Heart right ventricle (tissue), 16 donors: ENCODE measurements at regions not wholly inside any gene's neighbourhood (a gene's known extent, or its start where the extent isn't known, plus 50 kb on each side); places are given as distances from the start of the nearest gene placed in this dataset.

Experiments used
- ATAC-seq, 8 donors: fragments of 200-7000 bp; cut with Tn5 transposase; one replicate each; pipeline ENCODE4 v1.9.1; 2020; ENCODE audit warnings: mild to moderate bottlenecking in 8 of 8, moderate library complexity in 8 of 8, moderate number of reproducible peaks in 1 of 8
- DNase-seq, 2 donors: peaks; one replicate each; pipeline ENCODE4 v3.0.0-alpha.2; 2020
- H3K27ac ChIP-seq, 10 donors: fragments of 200-600 bp; sonication (generic) in 2 of 10; one replicate each; pipeline versions ENCODE4 v1.5.0 to v1.8.0; 2020 to 2022; ENCODE audit warnings: mild to moderate bottlenecking in 3 of 10
- H3K27me3 ChIP-seq, 7 donors: fragments of 200-600 bp; one replicate each; pipeline ENCODE4 v1.8.0; 2021 to 2022; ENCODE audit warnings: mild to moderate bottlenecking in 2 of 7
- H3K36me3 ChIP-seq, 9 donors: fragments of 200-600 bp; sonication (generic) in 1 of 9; one replicate each; pipeline versions ENCODE4 v1.5.0 to v1.8.0; 2020 to 2022; ENCODE audit warnings: mild to moderate bottlenecking in 2 of 9
- H3K4me1 ChIP-seq, 9 donors: fragments of 200-600 bp; sonication (generic) in 1 of 9; one replicate each; pipeline versions ENCODE4 v1.5.0 to v1.8.0; 2020 to 2022; ENCODE audit warnings: mild to moderate bottlenecking in 4 of 9
- H3K4me3 ChIP-seq, 10 donors: fragments of 200-600 bp; sonication (generic) in 2 of 10; one replicate each; pipeline versions ENCODE4 v1.5.0 to v1.8.0; 2020 to 2022; ENCODE audit warnings: mild to moderate bottlenecking in 7 of 10, moderate library complexity in 2 of 10
- H3K9me3 ChIP-seq, 11 donors: fragments of 200-600 bp in 10 of 11; sonication (generic) in 2 of 11; one replicate each; pipeline versions ENCODE4 v1.5.0 to v1.8.0; 2013 to 2022; ENCODE audit warnings: mild to moderate bottlenecking in 2 of 11, control low read depth in 1 of 11, moderate library complexity in 1 of 11
- CTCF ChIP-seq, 9 donors: fragments of 200-600 bp; sonication (generic) in 2 of 9; IDR thresholded peaks; one replicate each; pipeline versions ENCODE4 v1.5.0 to v1.8.0; 2021 to 2022; ENCODE audit warnings: antibody characterized with exemption in 9 of 9, mild to moderate bottlenecking in 5 of 9, moderate library complexity in 1 of 9
- WGBS, 2 donors: extraction: QIAGEN DNeasy Blood & Tissue Kit; methylation state at CpG; one replicate each; pipeline ENCODE4 v1.1.7; 2013; ENCODE audit warnings: inconsistent platforms in 1 of 2; 5-methylcytosine and 5-hydroxymethylcytosine counted together
- intact Hi-C, 10 donors: fragments of 100-400 bp; cut with DNase I; formaldehyde crosslinking; loops; one replicate each; pipeline versions ENCODE4 v1.11.1 to v1.14.2; 2022
- donor health status: Arrhythmogenic right ventricular cardiomyopathy.
- donor health status: ischemic (EF 13 %, LVEDD 7.1; RV severe dilation, severe dysfunction).
- donor health status: healthy with polysubstance abuse.
- donor health status: DM: no; HTN: yes; CAD: no.
- donor health status: DM: no; HTN: no; CAD: no.
- donor health status: ischemic (EF 25% LVEDD 6.9; RV normal size, moderate dysfunction).
- donor health status: ischemic (EF 25% LVEDD 5.7; RV mildly dilated, moderate dysfunction).
- donor health status: healthy.
- donor health status: DM: yes; HTN: yes; CAD: no.
- donor health status: Ischemic cardiomyopathy.
- donor health status: ischemic (EF 35%, LVEDD 5.7; RV mildly dilated, moderate dysfunction).
- donor health status: nonischemic (EF 11% LVEDD 7.7; RV severe dilation, severe dysfunction).
- donor health status: DM: yes; HTN: yes; CAD: no.
- donor health status: PGD.
- donor health status: ischemic (EF 29% LVEDD 5.4; RV normal size, mild dysfunction).
- donor health status: nonischemic (EF 23%, LVEDD 6.1; RV moderate dilation, normal function).

GRCh38 chr2:13143451-13143850, 426.7 kb downstream of the TRIB2 start:
- intact Hi-C loops, result no loop called here
- no peaks in the 10 kb centered on the region for H3K4me1 ChIP-seq
- peaks cover 0 to 3% (median 0%) of the 10 kb centered on the region in 7 donors for H3K27me3 ChIP-seq
- H3K9me3 ChIP-seq, result peaks cover 0 to 2% (median 0%) of the 10 kb centered on the region in 11 donors
- ATAC-seq (no peak), DNase-seq (no peak)
- no peak for TF ChIP-seq CTCF (IDR thresholded peaks at IDR 0.05)
- H3K27ac ChIP-seq, result no peak overlapping the region
- WGBS, 2 donors, result 21 to 44% methylated on average over 2 of the region's 2 CpGs
- H3K4me3 ChIP-seq, result no peak overlapping the region
- H3K36me3 ChIP-seq, result no peaks in the 10 kb centered on the region

- Histone ChIP-seq H3K27ac (no peak overlapping the region), H3K27me3 (no peaks in the 10 kb centered on the region), H3K36me3 (no peaks in the 10 kb centered on the region), H3K4me1 (no peaks in the 10 kb centered on the region), H3K9me3 (peaks cover 0 to 3% (median 0%) of the 10 kb centered on the region in 11 donors), H3K4me3 (no peak overlapping the region)
- 45 to 48% methylated on average over 2 of the region's 2 CpGs for WGBS, 2 donors
- ATAC-seq, result no peak
- TF ChIP-seq CTCF (IDR thresholded peaks at IDR 0.05), result no peak
- intact Hi-C loops, result no loop called here
- DNase-seq, result no peak
Observed at GRCh38 chr2:13156916-13157315, 440.2 kb downstream of the TRIB2 start.

GRCh38 chr2:13158466-13158865, 441.7 kb downstream of the TRIB2 start:
- intact Hi-C loops, result no loop called here
- no peak for DNase-seq
- no peaks in the 10 kb centered on the region for H3K36me3 ChIP-seq
- WGBS, 2 donors, result 78 to 82% methylated on average over 3 of the region's 3 CpGs
- no peak for ATAC-seq
- no peak overlapping the region for H3K27ac ChIP-seq
- TF ChIP-seq CTCF (IDR thresholded peaks at IDR 0.05), result no peak
- H3K9me3 ChIP-seq, result peaks cover 0 to 3% (median 0%) of the 10 kb centered on the region in 11 donors
- H3K4me3 ChIP-seq, result no peak overlapping the region
- H3K27me3 ChIP-seq, result no peaks in the 10 kb centered on the region
- H3K4me1 ChIP-seq, result no peaks in the 10 kb centered on the region

GRCh38 chr2:13180729-13181128, 464.0 kb downstream of the TRIB2 start:
- no peak for ATAC-seq
- H3K27ac ChIP-seq, result no peak overlapping the region
- H3K27me3 ChIP-seq, result no peaks in the 10 kb centered on the region
- TF ChIP-seq CTCF (IDR thresholded peaks at IDR 0.05), result no peak
- WGBS, 2 donors, result 87 to 91% methylated on average over 1 of the region's 1 CpG
- intact Hi-C loops, result no loop called here
- DNase-seq, result no peak
- H3K36me3 ChIP-seq, result no peaks in the 10 kb centered on the region
- no peak overlapping the region for H3K4me3 ChIP-seq
- no peaks in the 10 kb centered on the region for H3K4me1 ChIP-seq
- peaks cover 0 to 12% (median 2%) of the 10 kb centered on the region in 11 donors for H3K9me3 ChIP-seq
